ENCODE measurements at regions not wholly inside any gene's neighbourhood (a gene's known extent, or its start where the extent isn't known, plus 50 kb on each side); places are given as distances from the start of the nearest gene placed in this dataset.

DNA sequence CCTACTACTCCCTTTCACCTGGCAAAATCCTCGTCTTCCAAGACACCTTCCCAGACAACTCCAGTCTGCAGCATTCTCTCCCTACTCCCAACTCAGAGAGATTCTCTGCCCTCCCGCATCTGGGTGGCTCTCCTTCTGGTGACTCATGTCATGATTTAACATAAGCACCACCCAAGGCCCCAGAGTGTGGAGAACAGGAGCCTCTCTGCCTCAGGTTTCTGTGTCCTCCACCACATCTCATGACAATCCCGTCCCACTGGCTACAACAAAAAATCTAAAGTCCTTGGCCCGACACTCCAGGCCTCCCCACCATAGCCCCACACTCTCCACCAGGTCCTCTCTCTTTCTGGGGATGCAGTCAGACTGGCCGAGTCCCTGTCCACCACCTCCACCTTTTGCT, 197.1 kb downstream of the BCL11A start:
- Mint-ChIP-seq H3K4me3 (no peak overlapping the region), H3K27ac (no peak overlapping the region)
- TF ChIP-seq, protein P1, sequence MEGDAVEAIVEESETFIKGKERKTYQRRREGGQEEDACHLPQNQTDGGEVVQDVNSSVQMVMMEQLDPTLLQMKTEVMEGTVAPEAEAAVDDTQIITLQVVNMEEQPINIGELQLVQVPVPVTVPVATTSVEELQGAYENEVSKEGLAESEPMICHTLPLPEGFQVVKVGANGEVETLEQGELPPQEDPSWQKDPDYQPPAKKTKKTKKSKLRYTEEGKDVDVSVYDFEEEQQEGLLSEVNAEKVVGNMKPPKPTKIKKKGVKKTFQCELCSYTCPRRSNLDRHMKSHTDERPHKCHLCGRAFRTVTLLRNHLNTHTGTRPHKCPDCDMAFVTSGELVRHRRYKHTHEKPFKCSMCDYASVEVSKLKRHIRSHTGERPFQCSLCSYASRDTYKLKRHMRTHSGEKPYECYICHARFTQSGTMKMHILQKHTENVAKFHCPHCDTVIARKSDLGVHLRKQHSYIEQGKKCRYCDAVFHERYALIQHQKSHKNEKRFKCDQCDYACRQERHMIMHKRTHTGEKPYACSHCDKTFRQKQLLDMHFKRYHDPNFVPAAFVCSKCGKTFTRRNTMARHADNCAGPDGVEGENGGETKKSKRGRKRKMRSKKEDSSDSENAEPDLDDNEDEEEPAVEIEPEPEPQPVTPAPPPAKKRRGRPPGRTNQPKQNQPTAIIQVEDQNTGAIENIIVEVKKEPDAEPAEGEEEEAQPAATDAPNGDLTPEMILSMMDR (IDR thresholded peaks at IDR 0.05; ENCODE audit: unreplicated experiment in 3 of 3): no peak

DNA sequence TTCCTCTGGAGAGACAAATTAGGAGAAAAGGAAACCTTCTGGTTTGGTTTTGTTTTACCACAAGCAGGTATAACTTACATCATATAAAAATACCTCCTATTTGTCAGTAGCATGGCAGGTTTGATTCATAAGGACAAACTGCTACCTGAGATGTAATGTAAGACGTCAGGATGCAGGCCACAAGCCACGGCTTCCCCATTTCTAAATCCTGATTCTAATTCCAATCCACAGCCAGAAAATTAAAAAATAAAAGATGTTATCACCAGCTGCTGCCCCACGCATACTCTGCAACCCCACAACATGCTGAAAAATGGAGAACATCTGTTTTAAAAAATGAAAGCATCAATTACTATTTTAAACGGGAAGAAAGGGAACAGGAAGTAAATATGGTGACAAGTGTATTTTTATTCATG, 197.6 kb downstream of the BCL11A start:
- peaks cover 15% of the 10 kb centered on the region for H3K27me3 Mint-ChIP-seq (ENCODE audit: low read depth)
- no peak overlapping the region for H3K27ac Mint-ChIP-seq
- peaks cover 32% of the 10 kb centered on the region for H3K4me1 Mint-ChIP-seq
- H3K4me3 Mint-ChIP-seq: no peak overlapping the region
- H3K36me3 Mint-ChIP-seq (ENCODE audit: low read depth): no peaks in the 10 kb centered on the region
- TF ChIP-seq, protein P1 (IDR thresholded peaks at IDR 0.05; ENCODE audit: unreplicated experiment in 3 of 3): no peak
- no peaks in the 10 kb centered on the region for H3K9me3 Mint-ChIP-seq

More for the DNA sequence above, 197.1 kb downstream of the BCL11A start:
- no peaks in the 10 kb centered on the region for H3K9me3 Mint-ChIP-seq
- H3K4me1 Mint-ChIP-seq: peaks cover 32% of the 10 kb centered on the region
- no peaks in the 10 kb centered on the region for H3K36me3 Mint-ChIP-seq (ENCODE audit: low read depth)
- H3K27me3 Mint-ChIP-seq (ENCODE audit: low read depth): peaks cover 16% of the 10 kb centered on the region

DNA sequence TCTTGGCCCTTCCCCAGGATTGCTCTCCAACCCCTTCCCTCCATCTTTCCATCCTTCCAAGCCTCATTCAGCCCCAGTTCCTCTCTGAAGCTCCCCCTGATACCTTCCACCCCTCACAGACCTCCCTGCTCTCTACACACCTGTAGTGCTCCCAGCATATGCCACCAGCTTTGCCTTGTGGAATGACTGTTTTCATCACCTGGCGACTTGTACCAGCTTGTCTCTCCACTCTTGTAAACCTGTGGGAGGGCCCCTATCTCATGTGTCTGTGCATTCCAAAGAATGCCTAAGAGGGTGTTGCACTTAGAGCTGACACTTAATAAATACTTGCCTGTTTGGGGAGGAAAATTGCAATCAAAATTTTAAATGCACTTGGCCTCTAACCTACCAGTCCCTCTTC, 198.7 kb downstream of the BCL11A start:
- peak overlapping the region in 2 of 3 experiments; percentile 34 to 84 for H3K27ac Mint-ChIP-seq
- H3K4me1 Mint-ChIP-seq: peaks cover 32% of the 10 kb centered on the region

DNA sequence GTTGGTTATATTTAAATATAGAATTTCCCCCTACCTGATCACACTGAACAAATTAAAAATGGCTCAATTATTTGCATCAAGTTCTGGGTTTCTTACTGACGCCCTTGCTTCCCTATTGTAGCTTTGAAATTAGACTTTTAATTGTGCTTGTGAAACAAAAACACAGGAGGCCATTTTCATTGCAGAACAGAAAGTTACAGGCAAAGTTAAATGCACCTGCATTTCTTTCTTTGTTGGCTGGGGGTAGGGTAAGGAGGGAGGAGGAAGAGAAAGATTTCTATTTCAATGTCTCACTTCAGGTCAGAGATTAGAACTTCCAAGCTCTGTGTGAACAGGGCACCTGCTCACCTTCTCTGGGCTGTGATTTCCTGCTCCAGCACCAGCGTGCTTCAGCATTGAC, 199.6 kb downstream of the BCL11A start:
- H3K27me3 Mint-ChIP-seq (ENCODE audit: low read depth): peaks cover 13% of the 10 kb centered on the region
- peaks cover 29% of the 10 kb centered on the region for H3K4me1 Mint-ChIP-seq
- H3K4me3 Mint-ChIP-seq: no peak overlapping the region
- H3K27ac Mint-ChIP-seq: peak overlapping the region; percentile 55 to 88 (median 80)
- TF ChIP-seq, protein P1 (IDR thresholded peaks at IDR 0.05; ENCODE audit: unreplicated experiment in 3 of 3): no peak
- no peaks in the 10 kb centered on the region for H3K36me3 Mint-ChIP-seq (ENCODE audit: low read depth)
- H3K9me3 Mint-ChIP-seq: no peaks in the 10 kb centered on the region

More for the DNA sequence above, 198.7 kb downstream of the BCL11A start:
- Mint-ChIP-seq H3K27me3 (ENCODE audit: low read depth) (peaks cover 13% of the 10 kb centered on the region), H3K36me3 (ENCODE audit: low read depth) (no peaks in the 10 kb centered on the region), H3K4me3 (peak overlapping the region in 1 of 3 experiments; percentile 18), H3K9me3 (no peaks in the 10 kb centered on the region)
- TF ChIP-seq, protein P1 (IDR thresholded peaks at IDR 0.05; ENCODE audit: unreplicated experiment in 3 of 3): no peak

DNA sequence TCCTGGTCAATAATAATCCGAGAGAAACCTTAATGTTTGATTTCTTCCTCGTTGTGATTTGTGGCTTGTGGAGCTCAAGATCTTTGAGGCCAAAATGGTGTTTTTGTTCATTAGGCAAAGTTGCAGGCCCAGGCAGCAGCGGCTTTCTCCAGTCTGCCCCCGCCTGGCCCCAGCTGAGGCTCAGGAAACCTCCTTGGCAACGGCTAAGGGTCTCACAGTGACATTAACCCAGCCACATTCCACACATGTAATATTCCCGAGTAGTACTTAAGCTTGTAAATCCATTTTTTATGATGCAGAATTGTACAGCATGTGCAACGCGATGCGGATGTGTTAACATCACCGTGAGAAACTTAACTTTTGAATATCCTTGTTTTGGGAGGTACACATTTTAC, 200.1 kb downstream of the BCL11A start:
- TF ChIP-seq, protein P1 (IDR thresholded peaks at IDR 0.05; ENCODE audit: unreplicated experiment in 3 of 3): peak in 1 of 3 experiments; percentile 15

More for the DNA sequence above, 200.1 kb downstream of the BCL11A start:
- H3K27me3 Mint-ChIP-seq (ENCODE audit: low read depth): peaks cover 13% of the 10 kb centered on the region
- H3K4me3 Mint-ChIP-seq: peak overlapping the region in 1 of 3 experiments; percentile 26
- peak overlapping the region; percentile 55 to 88 (median 80) for H3K27ac Mint-ChIP-seq
- H3K9me3 Mint-ChIP-seq: no peaks in the 10 kb centered on the region
- no peaks in the 10 kb centered on the region for H3K36me3 Mint-ChIP-seq (ENCODE audit: low read depth)
- H3K4me1 Mint-ChIP-seq: peaks cover 24% of the 10 kb centered on the region

All from nephron (organoid).